Psoas muscle (tissue), 7 donors: ENCODE measurements at regions not wholly inside any gene's neighbourhood (a gene's known extent, or its start where the extent isn't known, plus 50 kb on each side); places are given as distances from the start of the nearest gene placed in this dataset.

Experiments
- ATAC-seq, 4 donors: fragments of 200-7000 bp; cut with Tn5 transposase; one replicate each; pipeline ENCODE4 v1.9.1; 2020; ENCODE audit warnings: moderate library complexity in 3 of 4, mild to moderate bottlenecking in 2 of 4
- DNase-seq, 2 donors: peaks; one replicate each; pipeline ENCODE4 v3.0.0-alpha.2; 2020
- H3K27ac ChIP-seq: fragments of 200-600 bp; one replicate; pipeline ENCODE4 v1.8.0; 2022
- H3K27me3 ChIP-seq, 3 donors: fragments of 200-600 bp in 1 of 3; one replicate each; pipeline versions ENCODE4 v1.6.1 to v1.8.0; 2013 to 2022; ENCODE audit warnings: low read length in 2 of 3, mild to moderate bottlenecking in 2 of 3, moderate library complexity in 1 of 3; ENCODE audit not compliant: insufficient read depth in 3 of 3
- H3K36me3 ChIP-seq, 2 donors: fragments of 200-600 bp in 1 of 2; one replicate each; pipeline versions ENCODE4 v1.6.1 to v1.8.0; 2013 to 2022; ENCODE audit warnings: low read depth in 1 of 2, mild to moderate bottlenecking in 1 of 2, moderate library complexity in 1 of 2; ENCODE audit not compliant: insufficient read depth in 1 of 2
- H3K4me1 ChIP-seq: fragments of 200-600 bp; one replicate; pipeline ENCODE4 v1.8.0; 2022
- H3K4me3 ChIP-seq: fragments of 200-600 bp; one replicate; pipeline ENCODE4 v1.8.0; 2022; ENCODE audit warnings: mild to moderate bottlenecking
- H3K9me3 ChIP-seq: fragments of 200-600 bp; one replicate; pipeline ENCODE4 v1.8.0; 2022
- CTCF ChIP-seq: fragments of 200-600 bp; IDR thresholded peaks from one replicate; pipeline ENCODE4 v1.8.0; 2022; ENCODE audit warnings: antibody characterized with exemption
- WGBS, 3 donors: extraction: QIAGEN DNeasy Blood & Tissue Kit; methylation state at CpG; one replicate each; pipeline versions ENCODE4 v1.1.6 to v1.1.7; 2013; 5-methylcytosine and 5-hydroxymethylcytosine counted together
- intact Hi-C, 2 donors: fragments of 100-400 bp; cut with DNase I; formaldehyde crosslinking; loops; one replicate each; pipeline versions ENCODE4 v1.11.0 to v1.14.2; 2022
- donor health status: healthy with polysubstance abuse.
- donor health status: DM: no; HTN: no; CAD: no; lungs with moderate emphysema.
- donor health status: Bipolar disorder and iron deficiency.
- donor health status: healthy.
- donor health status: DM: yes; HTN: yes; CAD: no.
- donor health status: DM: no; HTN: no; CAD: no.
- donor health status: DM: yes; HTN: yes; CAD: no.

DNA sequence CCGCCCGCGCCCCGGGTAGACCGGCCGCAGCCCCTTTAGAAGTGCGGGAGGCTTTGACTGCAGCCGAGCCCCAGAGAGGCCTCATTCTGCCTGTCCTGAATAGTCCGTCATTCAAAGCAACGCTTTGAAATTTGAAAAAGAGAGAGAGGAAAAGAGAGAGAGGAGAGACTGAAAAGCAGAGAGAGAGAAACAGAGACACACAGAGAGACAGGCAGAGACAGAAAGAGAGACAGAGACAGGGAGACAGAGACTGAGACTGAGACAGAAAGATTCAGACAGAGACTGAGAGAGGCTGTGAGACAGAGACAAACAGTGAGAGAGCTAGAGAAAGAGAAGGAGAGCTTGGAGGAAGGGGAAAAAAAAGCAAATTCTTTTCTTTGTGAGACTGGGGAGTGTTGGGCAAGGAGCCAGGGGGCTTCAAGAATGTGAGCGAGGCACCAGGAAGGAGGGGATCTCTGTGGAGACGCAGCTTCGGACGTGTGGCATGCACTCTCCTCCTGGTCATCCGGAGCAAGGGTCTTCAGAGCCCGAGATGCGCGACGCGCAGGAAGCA, 73.1 kb downstream of the MYCN start:
- no peak overlapping the region for H3K4me3 ChIP-seq

DNA sequence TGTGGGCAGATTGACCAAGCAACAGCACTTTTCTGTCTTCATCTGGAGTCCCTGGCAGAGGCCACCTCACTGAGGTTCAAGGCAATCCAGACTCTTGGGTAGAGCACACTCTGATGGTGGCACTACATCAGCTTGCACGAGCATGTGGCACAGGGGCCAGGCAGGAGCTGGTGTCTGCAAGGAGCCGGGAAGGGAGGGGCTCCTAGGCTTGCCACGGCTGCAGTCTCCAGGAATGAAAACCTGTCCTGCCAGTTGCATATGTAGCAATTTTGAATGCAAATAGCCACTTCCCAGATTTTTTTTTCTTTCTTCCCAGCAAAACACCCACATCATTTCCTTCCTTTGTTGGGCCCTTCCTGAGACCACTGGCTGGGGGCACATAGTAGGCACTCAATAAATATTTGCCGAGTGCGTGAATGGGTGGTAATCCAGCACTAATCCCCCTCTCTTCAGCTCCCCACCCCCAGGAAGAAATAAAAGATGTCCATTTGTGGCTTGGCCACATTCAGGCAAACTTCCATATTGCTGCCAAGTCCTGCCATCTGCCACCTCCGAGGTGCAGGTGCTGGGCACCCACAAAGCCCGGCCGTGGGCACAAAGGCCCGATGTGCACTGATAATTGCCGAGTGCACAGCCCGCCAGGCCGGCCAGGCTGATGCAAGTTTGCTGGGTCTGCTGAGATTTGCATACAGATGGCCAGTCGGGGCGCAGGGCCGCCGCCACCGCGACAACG, 72.4 kb downstream of the MYCN start:
- ATAC-seq (no peak), DNase-seq (no peak)
- Histone ChIP-seq H3K27ac (no peak overlapping the region), H3K9me3 (no peaks in the 10 kb centered on the region), H3K4me3 (no peak overlapping the region), H3K36me3 (no peaks in the 10 kb centered on the region), H3K27me3 (peaks cover 0 to 59% (median 16%) of the 10 kb centered on the region in 3 donors), H3K4me1 (no peaks in the 10 kb centered on the region)
- TF ChIP-seq CTCF: no peak
- 33 to 40% (median 39%) methylated on average over 19 of the region's 19 CpGs for WGBS, 3 donors
- intact Hi-C loops: no loop called here

More for the DNA sequence above, 73.1 kb downstream of the MYCN start:
- TF ChIP-seq CTCF: no peak
- intact Hi-C loops: no loop called here
- 41 to 51% (median 42%) methylated on average over 20 of the region's 20 CpGs for WGBS, 3 donors
- Histone ChIP-seq H3K36me3 (no peaks in the 10 kb centered on the region), H3K27me3 (peaks cover 0 to 59% (median 16%) of the 10 kb centered on the region in 3 donors), H3K9me3 (no peaks in the 10 kb centered on the region), H3K4me1 (no peaks in the 10 kb centered on the region), H3K27ac (no peak overlapping the region)
- no peak for ATAC-seq
- DNase-seq: no peak

DNA sequence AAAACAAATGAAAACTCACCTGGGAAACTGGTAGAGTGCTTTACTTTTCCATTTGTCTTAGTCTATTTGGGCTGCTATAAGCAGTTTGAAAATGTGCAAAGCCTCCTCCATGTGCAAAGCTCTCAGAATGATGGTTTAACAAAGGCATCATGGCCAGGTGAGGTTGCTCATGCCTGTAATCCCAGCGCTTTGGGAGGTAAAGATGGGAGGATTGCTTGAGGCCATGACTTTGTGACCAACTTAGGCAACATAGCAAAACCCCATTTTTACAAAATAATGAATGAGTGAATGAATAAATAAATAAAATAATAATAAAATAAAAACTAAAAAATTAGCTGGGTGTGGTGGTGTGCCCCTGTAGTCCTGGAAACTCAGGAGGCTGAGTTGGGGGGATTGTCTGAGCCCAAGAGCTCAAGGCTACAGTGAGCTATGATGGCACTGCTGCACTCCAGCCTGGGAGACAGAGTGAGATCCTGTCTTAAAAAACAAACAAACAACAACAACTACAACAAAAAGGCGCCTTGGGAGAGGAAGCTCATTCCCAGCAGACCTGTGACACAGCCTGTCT, 71.8 kb downstream of the MYCN start:
- Histone ChIP-seq H3K36me3 (no peaks in the 10 kb centered on the region), H3K27me3 (peaks cover 0 to 54% (median 16%) of the 10 kb centered on the region in 3 donors), H3K4me3 (no peak overlapping the region), H3K4me1 (no peaks in the 10 kb centered on the region), H3K27ac (no peak overlapping the region), H3K9me3 (no peaks in the 10 kb centered on the region)
- TF ChIP-seq CTCF: no peak
- intact Hi-C loops: no loop called here
- DNase-seq (no peak), ATAC-seq (no peak)
- 81 to 95% (median 93%) methylated on average over 2 of the region's 2 CpGs for WGBS, 3 donors

GRCh38 chr2:16011621-16011960, 71.2 kb downstream of the MYCN start:
- TF ChIP-seq CTCF: no peak
- ATAC-seq (no peak), DNase-seq (no peak)
- H3K4me1 ChIP-seq: no peaks in the 10 kb centered on the region
- H3K27me3 ChIP-seq: peaks cover 0 to 54% (median 16%) of the 10 kb centered on the region in 3 donors
- H3K9me3 ChIP-seq: no peaks in the 10 kb centered on the region
- H3K27ac ChIP-seq: no peak overlapping the region
- no peak overlapping the region for H3K4me3 ChIP-seq
- WGBS, 3 donors: 87 to 95% (median 88%) methylated on average over 2 of the region's 2 CpGs
- intact Hi-C loops: no loop called here
- no peaks in the 10 kb centered on the region for H3K36me3 ChIP-seq
